HEK293 (cell line): ENCODE measurements at regions not wholly inside any gene's neighbourhood (a gene's known extent, or its start where the extent isn't known, plus 50 kb on each side); places are given as distances from the start of the nearest gene placed in this dataset.

Experiments
- MYNN ChIP-seq: fragments of 450-650 bp; formaldehyde crosslinking; IDR thresholded peaks from 2 replicates; pipeline ENCODE4 v1.5.1; 2016; ENCODE audit warnings: missing biosample characterization, missing genetic modification characterization, borderline replicate concordance
- OSR2 ChIP-seq: fragments of 450-650 bp; formaldehyde crosslinking; IDR thresholded peaks from 2 replicates; pipeline ENCODE4 v1.5.1; 2016; ENCODE audit warnings: missing biosample characterization, missing genetic modification characterization
- SCRT1 ChIP-seq: fragments of 450-650 bp; formaldehyde crosslinking; IDR thresholded peaks from 2 replicates; pipeline ENCODE4 v1.5.1; 2016; ENCODE audit warnings: missing biosample characterization, missing genetic modification characterization, borderline replicate concordance
- SP7 ChIP-seq: fragments of 450-650 bp; formaldehyde crosslinking; IDR thresholded peaks from 2 replicates; pipeline ENCODE4 v1.5.1; 2016; ENCODE audit warnings: missing biosample characterization, missing genetic modification characterization
- ZBTB20 ChIP-seq: fragments of 450-650 bp; formaldehyde crosslinking; IDR thresholded peaks from 2 replicates; pipeline ENCODE4 v1.5.1; 2016; ENCODE audit warnings: missing biosample characterization, missing genetic modification characterization
- ZBTB21 ChIP-seq: fragments of 450-650 bp; formaldehyde crosslinking; IDR thresholded peaks from 2 replicates; pipeline ENCODE4 v1.5.1; 2017; ENCODE audit warnings: missing biosample characterization, missing genetic modification characterization
- ZNF121 ChIP-seq: fragments of 450-650 bp; formaldehyde crosslinking; IDR thresholded peaks from 2 replicates; pipeline ENCODE4 v1.5.1; 2016; ENCODE audit warnings: missing biosample characterization, missing genetic modification characterization
- ZNF155 ChIP-seq: fragments of 450-650 bp; formaldehyde crosslinking; IDR thresholded peaks from 2 replicates; pipeline ENCODE4 v1.5.1; 2016; ENCODE audit warnings: missing biosample characterization, missing genetic modification characterization
- ZNF18 ChIP-seq: fragments of 450-650 bp; formaldehyde crosslinking; IDR thresholded peaks from 2 replicates; pipeline ENCODE4 v1.5.1; 2016; ENCODE audit warnings: missing biosample characterization, missing genetic modification characterization
- ZNF24 ChIP-seq: fragments of 450-650 bp; formaldehyde crosslinking; IDR thresholded peaks from 2 replicates; pipeline ENCODE4 v1.5.1; 2016; ENCODE audit warnings: missing biosample characterization, missing genetic modification characterization
- ZNF362 ChIP-seq: fragments of 450-650 bp; formaldehyde crosslinking; IDR thresholded peaks from 2 replicates; pipeline ENCODE4 v1.5.1; 2016; ENCODE audit warnings: missing biosample characterization, missing genetic modification characterization
- ZNF518A ChIP-seq: fragments of 450-650 bp; formaldehyde crosslinking; conservative IDR thresholded peaks from 2 replicates; pipeline ENCODE4 v1.5.1; 2016; ENCODE audit warnings: low read depth, missing biosample characterization, missing genetic modification characterization
- ZNF555 ChIP-seq: fragments of 450-650 bp; formaldehyde crosslinking; conservative IDR thresholded peaks from 2 replicates; pipeline ENCODE4 v1.5.1; 2017; ENCODE audit warnings: missing biosample characterization, mild to moderate bottlenecking, missing genetic modification characterization, inconsistent platforms
- ZNF660 ChIP-seq: fragments of 450-650 bp; IDR thresholded peaks from 2 replicates; pipeline ENCODE4 v1.5.1; 2018; ENCODE audit warnings: missing biosample characterization, mild to moderate bottlenecking, missing genetic modification characterization
- ZNF768 ChIP-seq: fragments of 450-650 bp; formaldehyde crosslinking; IDR thresholded peaks from 2 replicates; pipeline ENCODE4 v1.5.1; 2018; ENCODE audit warnings: missing biosample characterization, mild to moderate bottlenecking, missing genetic modification characterization
- ZNF843 ChIP-seq: fragments of 450-650 bp; formaldehyde crosslinking; IDR thresholded peaks from 2 replicates; pipeline ENCODE4 v1.5.1; 2016; ENCODE audit warnings: missing biosample characterization, missing genetic modification characterization
- ZSCAN16 ChIP-seq: fragments of 450-650 bp; formaldehyde crosslinking; IDR thresholded peaks from 2 replicates; pipeline ENCODE4 v1.5.1; 2016; ENCODE audit warnings: missing biosample characterization, missing genetic modification characterization
- ZXDB ChIP-seq: fragments of 450-650 bp; formaldehyde crosslinking; IDR thresholded peaks from 2 replicates; pipeline ENCODE4 v1.5.1; 2016; ENCODE audit warnings: missing biosample characterization, missing genetic modification characterization
- TF ChIP-seq, protein P1 (sequence below): fragments of 450-650 bp; formaldehyde crosslinking; IDR thresholded peaks from 2 replicates; pipeline ENCODE4 v1.5.1; 2016; ENCODE audit warnings: missing biosample characterization, missing genetic modification characterization, borderline replicate concordance
- TF ChIP-seq, protein P2 (sequence below): fragments of 450-650 bp; formaldehyde crosslinking; IDR thresholded peaks from 2 replicates; pipeline ENCODE4 v1.5.1; 2017; ENCODE audit warnings: missing biosample characterization, missing genetic modification characterization
- TF ChIP-seq, protein P3 (sequence below): fragments of 450-650 bp; formaldehyde crosslinking; IDR thresholded peaks from 2 replicates; pipeline ENCODE4 v1.5.1; 2017; ENCODE audit warnings: missing biosample characterization, mild to moderate bottlenecking, missing genetic modification characterization, moderate library complexity

- TF ChIP-seq, protein P1, sequence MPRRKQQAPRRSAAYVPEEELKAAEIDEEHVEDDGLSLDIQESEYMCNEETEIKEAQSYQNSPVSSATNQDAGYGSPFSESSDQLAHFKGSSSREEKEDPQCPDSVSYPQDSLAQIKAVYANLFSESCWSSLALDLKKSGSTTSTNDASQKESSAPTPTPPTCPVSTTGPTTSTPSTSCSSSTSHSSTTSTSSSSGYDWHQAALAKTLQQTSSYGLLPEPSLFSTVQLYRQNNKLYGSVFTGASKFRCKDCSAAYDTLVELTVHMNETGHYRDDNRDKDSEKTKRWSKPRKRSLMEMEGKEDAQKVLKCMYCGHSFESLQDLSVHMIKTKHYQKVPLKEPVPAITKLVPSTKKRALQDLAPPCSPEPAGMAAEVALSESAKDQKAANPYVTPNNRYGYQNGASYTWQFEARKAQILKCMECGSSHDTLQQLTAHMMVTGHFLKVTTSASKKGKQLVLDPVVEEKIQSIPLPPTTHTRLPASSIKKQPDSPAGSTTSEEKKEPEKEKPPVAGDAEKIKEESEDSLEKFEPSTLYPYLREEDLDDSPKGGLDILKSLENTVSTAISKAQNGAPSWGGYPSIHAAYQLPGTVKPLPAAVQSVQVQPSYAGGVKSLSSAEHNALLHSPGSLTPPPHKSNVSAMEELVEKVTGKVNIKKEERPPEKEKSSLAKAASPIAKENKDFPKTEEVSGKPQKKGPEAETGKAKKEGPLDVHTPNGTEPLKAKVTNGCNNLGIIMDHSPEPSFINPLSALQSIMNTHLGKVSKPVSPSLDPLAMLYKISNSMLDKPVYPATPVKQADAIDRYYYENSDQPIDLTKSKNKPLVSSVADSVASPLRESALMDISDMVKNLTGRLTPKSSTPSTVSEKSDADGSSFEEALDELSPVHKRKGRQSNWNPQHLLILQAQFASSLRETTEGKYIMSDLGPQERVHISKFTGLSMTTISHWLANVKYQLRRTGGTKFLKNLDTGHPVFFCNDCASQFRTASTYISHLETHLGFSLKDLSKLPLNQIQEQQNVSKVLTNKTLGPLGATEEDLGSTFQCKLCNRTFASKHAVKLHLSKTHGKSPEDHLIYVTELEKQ (tag by site-specific recombination), result peak; percentile 11; the same call in 1 of the 2 replicates
- TF ChIP-seq MYNN (tag by site-specific recombination), result peak; percentile 86
- 0 out of 2 replicates have a peak, but pooled peaks have one; percentile 18 for TF ChIP-seq ZNF121 (tag by site-specific recombination)
- peak; percentile 88 for TF ChIP-seq SP7
- peak; percentile 89 for TF ChIP-seq OSR2
- TF ChIP-seq SCRT1 (tag by site-specific recombination), result no peak
- TF ChIP-seq ZNF555, result no peak
- TF ChIP-seq ZNF518A, result 0 out of 2 replicates have a peak, but pooled peaks have one; percentile 17
- TF ChIP-seq ZXDB (tag by site-specific recombination), result peak; percentile 96
- TF ChIP-seq ZNF843 (tag by site-specific recombination), result peak; percentile 74
- TF ChIP-seq, protein P2, sequence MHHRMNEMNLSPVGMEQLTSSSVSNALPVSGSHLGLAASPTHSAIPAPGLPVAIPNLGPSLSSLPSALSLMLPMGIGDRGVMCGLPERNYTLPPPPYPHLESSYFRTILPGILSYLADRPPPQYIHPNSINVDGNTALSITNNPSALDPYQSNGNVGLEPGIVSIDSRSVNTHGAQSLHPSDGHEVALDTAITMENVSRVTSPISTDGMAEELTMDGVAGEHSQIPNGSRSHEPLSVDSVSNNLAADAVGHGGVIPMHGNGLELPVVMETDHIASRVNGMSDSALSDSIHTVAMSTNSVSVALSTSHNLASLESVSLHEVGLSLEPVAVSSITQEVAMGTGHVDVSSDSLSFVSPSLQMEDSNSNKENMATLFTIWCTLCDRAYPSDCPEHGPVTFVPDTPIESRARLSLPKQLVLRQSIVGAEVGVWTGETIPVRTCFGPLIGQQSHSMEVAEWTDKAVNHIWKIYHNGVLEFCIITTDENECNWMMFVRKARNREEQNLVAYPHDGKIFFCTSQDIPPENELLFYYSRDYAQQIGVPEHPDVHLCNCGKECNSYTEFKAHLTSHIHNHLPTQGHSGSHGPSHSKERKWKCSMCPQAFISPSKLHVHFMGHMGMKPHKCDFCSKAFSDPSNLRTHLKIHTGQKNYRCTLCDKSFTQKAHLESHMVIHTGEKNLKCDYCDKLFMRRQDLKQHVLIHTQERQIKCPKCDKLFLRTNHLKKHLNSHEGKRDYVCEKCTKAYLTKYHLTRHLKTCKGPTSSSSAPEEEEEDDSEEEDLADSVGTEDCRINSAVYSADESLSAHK (tag by site-specific recombination), result peak; percentile 75; the same call in 1 of the 2 replicates
- peak; percentile 83; the same call in 1 of the 2 replicates for TF ChIP-seq ZNF660 (tag by site-specific recombination)
- TF ChIP-seq ZBTB21 (tag by site-specific recombination), result peak; percentile 90
- peak; percentile 93 for TF ChIP-seq ZNF18 (tag by site-specific recombination)
- no peak for TF ChIP-seq ZNF155
- no peak for TF ChIP-seq ZNF768 (tag by site-specific recombination)
- TF ChIP-seq, protein P3, sequence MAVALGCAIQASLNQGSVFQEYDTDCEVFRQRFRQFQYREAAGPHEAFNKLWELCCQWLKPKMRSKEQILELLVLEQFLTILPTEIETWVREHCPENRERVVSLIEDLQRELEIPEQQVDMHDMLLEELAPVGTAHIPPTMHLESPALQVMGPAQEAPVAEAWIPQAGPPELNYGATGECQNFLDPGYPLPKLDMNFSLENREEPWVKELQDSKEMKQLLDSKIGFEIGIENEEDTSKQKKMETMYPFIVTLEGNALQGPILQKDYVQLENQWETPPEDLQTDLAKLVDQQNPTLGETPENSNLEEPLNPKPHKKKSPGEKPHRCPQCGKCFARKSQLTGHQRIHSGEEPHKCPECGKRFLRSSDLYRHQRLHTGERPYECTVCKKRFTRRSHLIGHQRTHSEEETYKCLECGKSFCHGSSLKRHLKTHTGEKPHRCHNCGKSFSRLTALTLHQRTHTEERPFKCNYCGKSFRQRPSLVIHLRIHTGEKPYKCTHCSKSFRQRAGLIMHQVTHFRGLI (tag by site-specific recombination), result no peak; the same call in 1 of the 2 replicates
- 0 out of 2 replicates have a peak, but pooled peaks have one; percentile 33 for TF ChIP-seq ZNF362 (tag by site-specific recombination)
- TF ChIP-seq ZSCAN16, result no peak
- TF ChIP-seq ZBTB20 (tag by site-specific recombination), result peak; percentile 41; the same call in 1 of the 2 replicates
- TF ChIP-seq ZNF24 (tag by site-specific recombination), result peak; percentile 63; the same call in 1 of the 2 replicates
Observed at GRCh38 chr14:55807053-55807880, 227.3 kb downstream of the KTN1 start (continued).
